GM23248 (cell line): ENCODE measurements at regions not wholly inside any gene's neighbourhood (a gene's known extent, or its start where the extent isn't known, plus 50 kb on each side); places are given as distances from the start of the nearest gene placed in this dataset.
"Not testable (repeated sequence)": the region's sequence is repeated elsewhere in the genome, so short reads cannot be mapped to it uniquely, and the experiment has no call there.

ENCODE experiments used
- DNase-seq: peaks from one replicate; pipeline ENCODE4 v3.0.0-alpha.2; 2015
- H2AFZ ChIP-seq: fragments of 200-600 bp; sonication (generic); 2 replicates; pipeline ENCODE4 v1.6.1; 2016; ENCODE audit warnings: antibody characterized with exemption
- H3F3A ChIP-seq: fragments of 200-600 bp; sonication (generic); 2 replicates; pipeline ENCODE4 v1.6.1; 2016; ENCODE audit warnings: mild to moderate bottlenecking, antibody characterized with exemption, mixed run types; ENCODE audit not compliant: insufficient read depth
- H3K27ac ChIP-seq: fragments of 200-600 bp; sonication (generic); 2 replicates; pipeline ENCODE4 v1.5.1; 2016; ENCODE audit warnings: mild to moderate bottlenecking
- H3K27me3 ChIP-seq: fragments of 200-600 bp; sonication (generic); replicated peaks from 2 replicates; pipeline ENCODE4 v1.6.1; 2016; ENCODE audit warnings: mild to moderate bottlenecking; ENCODE audit not compliant: insufficient read depth
- H3K36me3 ChIP-seq: fragments of 200-600 bp; sonication (generic); 2 replicates; pipeline ENCODE4 v1.6.1; 2016; ENCODE audit warnings: low read depth, mild to moderate bottlenecking
- H3K4me1 ChIP-seq: fragments of 200-600 bp; sonication (generic); 2 replicates; pipeline ENCODE4 v1.6.1; 2016; ENCODE audit warnings: mild to moderate bottlenecking; ENCODE audit not compliant: insufficient read depth
- H3K4me2 ChIP-seq: fragments of 200-600 bp; sonication (generic); one replicate; pipeline ENCODE4 v1.6.1; 2016; ENCODE audit warnings: mild to moderate bottlenecking; ENCODE audit not compliant: unreplicated experiment
- H3K4me3 ChIP-seq: fragments of 200-600 bp; sonication (generic); 2 replicates; pipeline ENCODE4 v1.5.1; 2016; ENCODE audit warnings: mild to moderate bottlenecking
- H3K79me2 ChIP-seq: fragments of 200-600 bp; sonication (generic); 2 replicates; pipeline ENCODE4 v1.6.1; 2016; ENCODE audit warnings: mild to moderate bottlenecking; ENCODE audit not compliant: insufficient read depth
- H3K9ac ChIP-seq: fragments of 200-600 bp; sonication (generic); 2 replicates; pipeline ENCODE4 v1.6.1; 2016; ENCODE audit warnings: mild to moderate bottlenecking
- H3K9me2 ChIP-seq: fragments of 200-600 bp; sonication (generic); 2 replicates; pipeline ENCODE4 v1.6.1; 2016; ENCODE audit warnings: mixed run types, mild to moderate bottlenecking, moderate library complexity; ENCODE audit not compliant: insufficient read depth
- H3K9me3 ChIP-seq: fragments of 200-600 bp; sonication (generic); one replicate; pipeline ENCODE4 v1.6.1; 2017; ENCODE audit warnings: low read depth
- H4K20me1 ChIP-seq: fragments of 200-600 bp; sonication (generic); 2 replicates; pipeline ENCODE4 v1.6.0; 2016; ENCODE audit not compliant: insufficient read depth
- EZH2 ChIP-seq: fragments of 200-600 bp; sonication (generic); IDR thresholded peaks from 2 replicates; pipeline ENCODE4 v1.6.1; 2018; ENCODE audit warnings: antibody characterized with exemption, mild to moderate bottlenecking; ENCODE audit not compliant: insufficient read depth, poor library complexity, severe bottlenecking
- EZH2phosphoT487 ChIP-seq: fragments of 200-600 bp; sonication (generic); IDR thresholded peaks from 2 replicates; pipeline ENCODE4 v1.6.1; 2018; ENCODE audit warnings: antibody characterized with exemption, moderate library complexity, mild to moderate bottlenecking, low read depth; ENCODE audit not compliant: insufficient read depth
- WGBS, 2 experiments: methylation state at CpG; one replicate each; pipeline ENCODE4 v1.1.6; 2015 to 2017; ENCODE audit warnings: low lambda C conversion rate in 2 of 2, low coverage in 1 of 2; ENCODE audit errors: missing lambda C conversion rate in 2 of 2; 5-methylcytosine and 5-hydroxymethylcytosine counted together
- in situ Hi-C: fragments of 300-500 bp; cut with MboI; formaldehyde crosslinking; loops from 2 replicates; pipeline ENCODE4 v1.15.0; 2020

DNA sequence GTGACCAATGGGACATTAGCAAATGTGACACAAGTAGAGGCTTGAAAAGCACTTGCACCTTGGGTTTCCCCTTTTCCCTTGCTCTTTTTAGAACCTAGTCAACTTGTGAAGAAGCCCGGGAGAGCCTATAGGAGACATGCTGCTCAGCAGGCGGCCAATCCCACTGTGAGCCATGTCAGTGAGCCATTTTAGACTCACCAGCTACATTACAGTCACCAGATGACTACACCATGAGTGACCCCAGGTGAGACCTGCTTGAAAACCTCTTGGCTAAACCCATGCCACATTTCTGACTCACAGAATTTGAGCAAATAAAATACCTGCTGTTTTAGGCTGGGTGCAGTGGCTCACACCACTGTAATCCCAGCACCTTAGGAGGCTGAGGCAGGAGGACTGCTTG lies 317.5 kb downstream of the KLF12 start:
- no peak overlapping the region for H3K4me2 ChIP-seq
- no peak overlapping the region for H2AFZ ChIP-seq
- WGBS, 2 experiments: 100% methylated on average over 2 of the region's 2 CpGs
- H3K79me2 ChIP-seq: peaks cover 42% of the 10 kb centered on the region
- no peaks in the 10 kb centered on the region for H3K9me3 ChIP-seq
- H3K4me3 ChIP-seq: no peak overlapping the region
- in situ Hi-C loops: no loop called here
- no peaks in the 10 kb centered on the region for H3K9me2 ChIP-seq
- H4K20me1 ChIP-seq: 0 out of 2 replicates have a peak, but pooled peaks cover 2% of the 10 kb centered on the region
- H3K27me3 ChIP-seq: no peaks in the 10 kb centered on the region
- H3K9ac ChIP-seq: no peak overlapping the region
- no peaks in the 10 kb centered on the region; the same call in 1 of the 2 replicates for H3F3A ChIP-seq
- no peak for DNase-seq
- H3K36me3 ChIP-seq: peaks cover 5% of the 10 kb centered on the region; the same call in 1 of the 2 replicates
- no peaks in the 10 kb centered on the region for H3K4me1 ChIP-seq
- TF ChIP-seq EZH2phosphoT487 (no peak), EZH2 (no peak)
- no peak overlapping the region for H3K27ac ChIP-seq

DNA sequence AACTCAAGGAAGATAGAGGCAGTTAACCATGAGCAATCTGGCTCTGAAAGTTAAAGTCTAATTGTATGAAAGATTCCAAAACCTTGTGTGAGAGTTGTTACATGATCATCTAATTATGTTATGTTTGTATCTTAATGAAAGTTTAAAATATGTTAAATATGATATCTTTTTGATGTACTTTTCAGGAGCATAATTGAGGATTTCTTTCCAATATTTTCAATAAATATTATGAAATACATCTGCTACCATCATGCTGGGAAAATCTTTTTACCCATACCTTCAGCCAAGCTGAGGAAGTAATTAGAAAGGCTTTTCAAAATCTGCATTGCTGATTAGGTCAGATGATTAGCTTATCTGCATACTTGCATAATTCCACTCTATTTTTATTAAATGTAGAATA lies 318.4 kb downstream of the KLF12 start:
- H3K4me2 ChIP-seq: no peak overlapping the region
- DNase-seq: no peak
- no peak overlapping the region for H3K4me3 ChIP-seq
- no peaks in the 10 kb centered on the region for H4K20me1 ChIP-seq
- H3K9me2 ChIP-seq: no peaks in the 10 kb centered on the region
- H3F3A ChIP-seq: no peaks in the 10 kb centered on the region; the same call in 1 of the 2 replicates
- H2AFZ ChIP-seq: no peak overlapping the region
- H3K9me3 ChIP-seq: no peaks in the 10 kb centered on the region
- H3K9ac ChIP-seq: no peak overlapping the region
- in situ Hi-C loops: no loop called here
- H3K27me3 ChIP-seq: no peaks in the 10 kb centered on the region
- no peak overlapping the region for H3K27ac ChIP-seq
- H3K4me1 ChIP-seq: no peaks in the 10 kb centered on the region
- H3K79me2 ChIP-seq: peaks cover 33% of the 10 kb centered on the region
- TF ChIP-seq EZH2 (no peak), EZH2phosphoT487 (no peak)
- peaks cover 5% of the 10 kb centered on the region; the same call in 1 of the 2 replicates for H3K36me3 ChIP-seq

DNA sequence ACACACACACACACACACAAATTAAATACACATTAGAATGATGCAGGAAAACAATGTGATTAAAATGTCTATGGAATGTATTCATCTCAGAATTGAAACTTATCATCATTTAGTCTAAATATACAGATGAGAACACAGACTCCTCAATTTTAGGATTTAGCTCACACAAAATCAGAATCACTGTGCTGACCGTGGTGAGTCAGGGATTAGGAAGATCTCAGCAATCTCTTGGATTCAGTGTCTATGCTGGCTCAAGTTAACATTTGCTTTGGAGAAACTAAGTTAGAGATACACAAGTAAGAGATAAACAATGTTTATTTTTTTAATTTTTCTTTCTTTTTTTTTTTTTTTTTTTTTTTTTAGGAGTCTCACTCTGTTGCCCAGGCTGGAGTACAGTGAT lies 323.6 kb downstream of the KLF12 start:
- WGBS, 2 experiments: 88 to 92% methylated on average over 1 of the region's 1 CpG
- in situ Hi-C loops: no loop called here
- Histone ChIP-seq H3K9me3 (no peaks in the 10 kb centered on the region), H3K4me3 (no peak overlapping the region), H2AFZ (no peak overlapping the region), H3K4me1 (0 out of 2 replicates have a peak, but pooled peaks cover 4% of the 10 kb centered on the region), H4K20me1 (no peaks in the 10 kb centered on the region), H3K36me3 (peaks cover 5% of the 10 kb centered on the region; the same call in 1 of the 2 replicates), H3K27ac (no peak overlapping the region), H3K9ac (no peak overlapping the region), H3F3A (no peaks in the 10 kb centered on the region; the same call in 1 of the 2 replicates), H3K9me2 (no peaks in the 10 kb centered on the region), H3K4me2 (no peak overlapping the region), H3K79me2 (peaks cover 20% of the 10 kb centered on the region), H3K27me3 (no peaks in the 10 kb centered on the region)
- TF ChIP-seq EZH2 (no peak), EZH2phosphoT487 (no peak)
- peak; percentile 30 for DNase-seq

DNA sequence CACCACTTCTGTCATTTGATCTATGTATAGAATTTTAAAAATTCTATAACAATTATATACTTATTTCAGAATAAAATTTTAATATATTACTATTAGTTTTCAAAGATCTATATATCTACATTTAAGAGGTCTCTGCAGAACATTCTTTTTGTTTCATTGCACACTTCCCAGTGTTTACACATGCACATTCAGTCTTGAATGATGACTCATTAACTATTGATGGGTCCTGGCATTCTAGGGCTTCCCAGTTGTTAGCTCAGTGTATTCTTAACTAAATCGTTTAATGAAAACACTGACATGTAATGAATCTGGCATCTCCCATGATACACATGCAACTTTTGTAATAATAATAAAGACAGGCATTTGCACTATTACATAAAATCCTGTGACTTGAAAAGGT lies 324.6 kb downstream of the KLF12 start:
- H2AFZ ChIP-seq: no peak overlapping the region
- no peak for TF ChIP-seq EZH2
- no peak for TF ChIP-seq EZH2phosphoT487
- in situ Hi-C loops: no loop called here
- no peak overlapping the region for H3K4me2 ChIP-seq
- H3K27ac ChIP-seq: no peak overlapping the region
- H3K36me3 ChIP-seq: peaks cover 5% of the 10 kb centered on the region; the same call in 1 of the 2 replicates
- no peak overlapping the region for H3K4me3 ChIP-seq
- no peaks in the 10 kb centered on the region for H3K9me3 ChIP-seq
- peaks cover 13% of the 10 kb centered on the region for H3K79me2 ChIP-seq
- peak; percentile 43 for DNase-seq
- H3F3A ChIP-seq: 0 out of 2 replicates have a peak, but pooled peaks cover 4% of the 10 kb centered on the region
- H3K9ac ChIP-seq: no peak overlapping the region
- 24 to 56% methylated on average over 1 of the region's 1 CpG for WGBS, 2 experiments
- H3K9me2 ChIP-seq: no peaks in the 10 kb centered on the region
- H3K27me3 ChIP-seq: no peaks in the 10 kb centered on the region
- H4K20me1 ChIP-seq: no peaks in the 10 kb centered on the region
- peaks cover 8% of the 10 kb centered on the region for H3K4me1 ChIP-seq

DNA sequence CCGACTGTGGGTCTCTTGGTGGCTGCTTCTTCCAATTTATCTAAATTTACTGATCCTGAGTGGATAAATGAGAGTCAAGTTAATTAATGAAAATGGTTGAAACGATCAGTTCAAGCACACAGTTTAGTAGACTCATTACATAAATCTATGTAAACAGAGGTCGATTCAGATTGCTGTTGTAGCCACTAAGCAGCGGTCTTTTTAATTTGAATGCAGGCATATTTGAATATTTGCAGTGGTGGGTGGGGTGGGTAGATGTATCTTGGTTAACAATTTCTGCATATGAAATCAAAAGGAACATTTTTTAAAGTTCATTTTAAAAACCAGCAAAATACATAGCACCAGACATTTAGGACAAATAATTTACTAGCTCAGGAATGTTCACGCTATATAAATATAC lies 325.9 kb downstream of the KLF12 start:
- Histone ChIP-seq H2AFZ (no peak overlapping the region), H3K9me2 (no peaks in the 10 kb centered on the region), H3K4me1 (peaks cover 18% of the 10 kb centered on the region), H3K36me3 (peaks cover 5% of the 10 kb centered on the region; the same call in 1 of the 2 replicates), H3K27me3 (no peaks in the 10 kb centered on the region), H3K4me3 (no peak overlapping the region), H3F3A (peaks cover 14% of the 10 kb centered on the region), H3K4me2 (no peak overlapping the region), H3K9me3 (no peaks in the 10 kb centered on the region), H3K27ac (no peak overlapping the region), H4K20me1 (no peaks in the 10 kb centered on the region), H3K79me2 (0 out of 2 replicates have a peak, but pooled peaks cover under 1% of the 10 kb centered on the region), H3K9ac (no peak overlapping the region)
- in situ Hi-C loops: no loop called here
- no peak for TF ChIP-seq EZH2phosphoT487
- no peak for TF ChIP-seq EZH2
- WGBS, 2 experiments: 77 to 82% methylated on average over 5 of the region's 5 CpGs
- DNase-seq: no peak

DNA sequence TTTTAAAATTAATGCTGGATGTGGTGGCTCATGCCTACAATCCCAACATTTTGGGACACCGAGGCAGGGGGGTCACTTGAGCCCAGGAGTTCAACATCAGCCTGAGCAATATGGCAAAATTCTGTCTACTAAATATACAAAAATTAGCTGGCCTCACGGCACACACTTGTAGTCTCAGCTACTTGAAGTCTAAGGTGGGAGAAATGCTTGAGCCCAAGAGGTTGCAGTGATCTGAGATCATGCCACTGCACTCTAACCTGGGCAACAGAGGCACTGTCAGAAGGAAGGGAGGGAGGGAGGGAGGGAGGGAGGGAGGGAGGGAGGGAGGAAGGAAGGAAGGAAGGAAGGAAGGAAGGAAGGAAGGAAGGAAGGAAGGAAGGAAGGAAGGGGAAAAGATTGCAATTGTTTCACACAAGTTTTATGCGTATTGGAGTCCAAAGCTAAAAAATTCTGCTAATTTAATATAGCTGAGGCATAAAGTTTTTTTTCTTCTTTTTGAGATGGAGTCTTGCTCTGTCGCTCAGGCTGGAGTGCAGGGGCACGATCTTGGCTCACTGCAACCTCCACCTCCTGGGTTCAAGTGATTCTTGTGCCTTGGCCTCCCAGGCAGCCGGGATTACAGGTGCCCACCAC lies 328.8 kb downstream of the KLF12 start:
- H3K27me3 ChIP-seq, H4K20me1 ChIP-seq, H3K36me3 ChIP-seq, H2AFZ ChIP-seq, H3K27ac ChIP-seq, H3K4me3 ChIP-seq, in situ Hi-C loops, H3K9me2 ChIP-seq, DNase-seq, H3K79me2 ChIP-seq, H3K9ac ChIP-seq, H3K9me3 ChIP-seq, H3K4me2 ChIP-seq: not testable (repeated sequence)
- H3K4me1 ChIP-seq: peaks cover 30% of the 10 kb centered on the region
- peaks cover 23% of the 10 kb centered on the region for H3F3A ChIP-seq
- WGBS, 2 experiments: 97 to 98% methylated on average over 6 of the region's 6 CpGs
